GM18498 (cell line): ENCODE measurements at regions not wholly inside any gene's neighbourhood (a gene's known extent, or its start where the extent isn't known, plus 50 kb on each side); places are given as distances from the start of the nearest gene placed in this dataset.
A peak's percentile ranks its signal among the peaks of the same experiment; 100 is the strongest.

ENCODE experiments used
- ATAC-seq: cut with Tn5 transposase; IDR thresholded peaks from one replicate; pipeline ENCODE4 v1.9.1; 2021; ENCODE audit warnings: mild to moderate bottlenecking, moderate library complexity; ENCODE audit not compliant: unreplicated experiment

DNA sequence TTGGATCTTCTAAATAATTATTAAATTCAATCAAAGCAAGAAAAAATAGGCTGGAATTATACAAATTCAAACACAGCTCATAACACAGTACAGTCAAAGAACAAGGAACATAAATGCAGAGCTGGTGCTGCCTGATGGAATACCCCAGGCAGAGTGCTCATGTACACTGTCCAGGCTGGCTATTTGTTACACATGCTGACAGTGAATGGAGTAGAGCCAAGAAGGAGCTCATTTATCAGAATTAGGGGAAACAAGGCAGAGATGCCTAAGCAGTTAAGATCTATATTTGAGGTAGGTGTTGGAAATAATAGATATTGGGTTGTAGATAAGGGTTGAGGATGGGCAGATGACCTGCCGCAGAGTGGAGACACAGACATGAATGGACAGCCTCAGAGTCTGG lies 788.2 kb upstream of the ARPP21 start:
- no peak for ATAC-seq

DNA sequence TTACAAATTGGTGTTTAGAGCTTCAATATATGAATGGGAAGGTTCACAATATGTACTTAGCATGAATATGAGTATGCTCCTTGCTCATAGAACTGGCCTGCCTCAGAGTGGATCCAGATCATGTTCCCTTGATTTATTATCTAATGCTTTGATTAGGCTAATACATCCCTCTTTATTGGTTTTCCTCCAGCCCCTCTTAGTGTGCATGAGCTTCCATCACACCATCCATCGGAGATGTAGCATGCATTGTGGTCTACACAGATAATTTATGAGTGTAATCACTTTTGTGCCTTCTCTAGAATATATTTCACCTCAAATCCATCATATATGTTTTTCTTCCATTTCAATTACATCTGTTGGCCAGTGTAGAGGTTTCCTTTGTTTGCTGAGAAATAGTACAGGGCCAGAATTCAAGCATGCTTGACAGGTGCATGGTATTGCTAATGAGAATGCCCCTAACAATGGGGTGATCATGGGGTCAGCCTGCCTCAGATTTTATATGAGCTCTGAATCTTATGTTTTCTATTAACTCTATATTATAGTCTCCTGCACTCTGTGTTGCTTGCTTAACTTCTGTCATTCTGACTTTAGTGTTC lies 786.4 kb upstream of the ARPP21 start:
- ATAC-seq, result no peak

DNA sequence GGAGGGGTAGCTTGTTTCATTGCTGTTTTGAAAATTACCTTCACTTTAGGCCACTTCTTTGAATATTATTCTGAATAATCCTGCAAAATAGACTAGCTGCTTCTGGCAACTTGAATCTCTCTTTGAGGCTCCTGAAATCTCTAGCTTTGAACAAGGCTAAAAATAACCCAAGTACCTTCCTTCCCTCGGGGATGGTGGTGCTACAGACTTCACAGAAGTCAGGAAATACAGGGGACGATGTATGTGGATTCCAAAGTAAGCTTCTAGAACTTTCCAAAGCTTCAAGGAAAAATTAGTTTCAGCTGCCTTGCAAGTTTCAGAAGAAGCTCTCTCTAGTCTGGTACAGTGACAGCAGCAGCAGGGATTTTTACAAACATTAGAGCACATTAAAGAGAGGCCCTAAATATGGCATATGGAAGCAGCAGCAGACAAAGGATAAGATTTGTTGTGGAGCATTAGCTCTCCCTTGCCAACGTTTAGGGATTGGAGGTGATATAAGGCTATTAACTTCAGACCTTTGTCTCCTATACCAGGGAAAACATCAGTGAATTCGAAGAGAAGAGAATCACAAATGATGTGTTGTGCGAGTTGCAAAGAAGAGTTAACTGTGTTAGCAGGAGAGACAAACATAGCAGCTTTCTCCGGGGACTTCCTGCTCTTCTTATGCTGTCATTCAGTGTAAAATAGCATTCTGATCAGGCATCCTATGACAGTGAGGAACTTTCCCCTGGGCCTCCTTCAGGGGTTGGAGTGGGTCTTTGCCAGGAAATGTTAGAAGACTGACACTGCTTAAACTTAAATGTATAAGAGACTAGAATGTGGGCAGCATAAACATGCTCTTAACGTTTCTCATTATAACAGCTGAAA lies 783.0 kb upstream of the ARPP21 start:
- ATAC-seq, result no peak

DNA sequence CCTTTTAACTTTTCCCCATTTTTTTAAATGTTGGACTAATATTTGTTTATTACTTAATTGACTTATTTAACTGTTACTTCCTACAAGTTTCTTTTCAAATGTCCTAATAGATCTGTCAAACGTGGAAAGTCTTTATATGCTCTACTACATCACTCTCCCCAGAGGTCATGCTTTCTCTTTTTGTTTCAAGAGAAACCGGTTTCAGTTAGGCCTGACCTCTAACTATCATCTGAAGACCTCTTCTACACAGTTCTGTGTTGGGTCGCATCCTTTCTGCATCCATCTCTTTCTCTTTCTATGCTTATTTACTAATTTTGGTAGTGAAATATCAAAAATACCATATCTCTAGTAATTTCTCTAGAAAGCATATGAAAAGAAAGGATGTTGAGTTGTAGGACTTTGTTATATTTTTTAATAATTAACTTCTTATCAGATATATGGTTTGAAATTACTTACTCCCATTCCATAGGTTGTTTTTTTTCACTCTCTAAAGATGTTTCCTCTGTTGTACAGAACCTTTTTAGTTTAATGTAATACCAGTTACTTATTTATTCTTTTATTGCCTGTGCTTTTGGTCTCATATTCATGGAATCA lies 781.2 kb upstream of the ARPP21 start:
- peak; percentile 75 for ATAC-seq

DNA sequence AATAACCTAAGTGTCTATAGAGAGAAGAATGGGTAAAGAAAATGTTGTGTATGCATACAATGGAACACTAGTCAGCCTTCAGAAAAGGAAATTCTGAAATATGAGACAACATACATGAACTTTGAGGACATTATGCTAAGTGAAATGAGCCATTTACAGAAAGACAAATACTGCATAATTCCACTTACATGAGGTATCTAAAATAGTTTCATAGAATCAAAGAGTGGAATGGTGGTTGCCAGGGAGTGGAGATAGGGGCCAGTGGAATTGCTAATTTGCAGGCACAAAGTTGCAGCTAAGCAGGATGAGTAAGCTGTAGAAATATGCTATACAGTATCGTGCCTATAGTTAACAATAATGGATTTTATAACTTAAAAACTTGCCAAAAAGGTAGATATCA lies 779.6 kb upstream of the ARPP21 start:
- ATAC-seq, result no peak

DNA sequence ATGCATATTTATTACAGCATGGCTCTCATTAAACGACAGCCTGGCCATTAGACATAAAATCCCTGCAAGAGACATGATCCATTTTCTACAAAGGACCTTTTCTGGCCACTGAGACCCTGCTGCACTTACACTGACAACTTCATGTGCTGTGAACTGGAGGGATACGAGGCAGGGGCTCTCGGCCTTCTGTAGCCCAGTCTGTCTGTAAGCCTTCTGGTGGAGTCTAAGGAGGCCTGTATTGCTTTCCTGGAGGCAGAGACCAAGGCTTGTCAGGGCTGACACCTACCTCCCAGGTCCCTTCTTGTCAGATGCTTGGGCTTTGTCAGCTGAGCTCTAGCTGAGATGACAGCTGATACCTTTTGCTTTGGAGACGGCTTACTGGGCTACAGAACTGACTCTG lies 776.9 kb upstream of the ARPP21 start:
- no peak for ATAC-seq

DNA sequence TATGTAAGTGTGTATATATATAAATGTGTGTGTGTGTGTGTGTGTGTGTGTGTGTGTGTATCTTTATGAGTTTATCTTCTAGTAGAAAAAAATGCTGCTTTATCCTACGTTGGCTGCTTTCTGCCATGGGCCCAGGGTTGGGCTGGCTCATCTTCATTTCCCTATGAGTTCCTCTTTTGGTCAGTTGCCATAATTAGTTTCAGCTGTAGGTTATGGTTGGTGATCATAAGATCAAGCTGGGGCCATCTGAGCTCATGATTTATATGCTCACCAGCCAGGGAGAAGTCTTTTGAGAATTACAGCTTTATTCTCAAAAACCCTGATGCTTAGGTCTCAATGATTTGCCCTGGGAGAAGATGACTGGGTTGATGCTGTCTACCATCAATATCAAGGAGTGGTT lies 775.8 kb upstream of the ARPP21 start:
- ATAC-seq, result no peak

DNA sequence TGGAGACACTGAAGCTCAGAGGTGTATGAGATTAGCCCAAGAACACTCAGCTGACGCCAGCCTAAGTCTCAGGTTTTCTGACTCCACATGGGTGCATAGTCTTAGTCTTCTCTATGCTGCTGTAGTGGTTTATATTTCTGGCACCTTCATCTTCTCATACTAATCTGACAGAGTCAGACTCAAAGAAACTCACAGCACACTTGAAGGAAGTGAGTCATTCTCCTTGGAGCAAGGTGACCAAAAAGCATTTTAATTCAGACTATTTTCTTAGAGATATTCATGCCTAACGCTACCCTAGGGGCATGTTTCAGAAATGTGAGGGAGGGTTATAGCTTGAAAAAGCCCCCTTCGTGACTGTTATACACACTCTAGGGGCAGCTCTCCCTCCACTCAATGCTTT lies 775.3 kb upstream of the ARPP21 start:
- ATAC-seq, result no peak

DNA sequence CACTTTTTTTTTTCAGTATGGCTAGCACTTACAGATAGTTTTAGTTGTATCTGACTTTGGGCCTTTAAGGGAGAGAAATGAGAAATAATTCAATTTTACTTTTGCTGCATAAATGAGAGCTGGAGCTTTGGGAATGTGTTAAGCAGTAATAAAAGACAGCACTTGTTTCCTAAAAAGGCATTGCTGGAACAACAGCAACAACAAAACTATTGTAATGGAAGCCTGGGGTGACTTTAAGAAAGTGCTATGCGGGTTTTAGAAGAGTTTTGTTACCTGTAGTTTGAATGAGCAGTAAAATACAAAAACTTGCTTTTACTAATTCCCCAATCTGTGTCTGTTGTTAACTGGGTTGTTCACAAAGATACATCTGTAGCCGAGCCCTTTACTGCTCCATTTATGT lies 774.0 kb upstream of the ARPP21 start:
- ATAC-seq, result no peak

DNA sequence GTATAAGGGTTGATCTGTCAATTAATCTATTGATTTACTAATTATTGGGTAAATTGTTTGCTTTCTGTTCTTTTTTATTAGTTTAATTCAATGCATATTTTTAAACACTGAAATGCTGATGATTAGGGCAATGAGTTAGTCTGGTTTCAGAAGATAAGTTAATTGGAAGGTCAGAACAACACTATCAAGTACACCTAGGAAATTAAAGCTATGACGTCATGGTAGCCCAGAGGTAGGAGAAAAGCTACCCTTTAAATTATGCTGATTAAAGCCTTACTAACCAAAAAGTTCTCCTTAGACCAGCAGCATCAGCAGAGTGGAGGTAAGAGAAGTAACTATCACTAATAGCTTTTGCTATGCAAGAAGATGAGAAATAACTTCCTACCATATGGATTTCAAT lies 770.4 kb upstream of the ARPP21 start:
- ATAC-seq, result no peak

DNA sequence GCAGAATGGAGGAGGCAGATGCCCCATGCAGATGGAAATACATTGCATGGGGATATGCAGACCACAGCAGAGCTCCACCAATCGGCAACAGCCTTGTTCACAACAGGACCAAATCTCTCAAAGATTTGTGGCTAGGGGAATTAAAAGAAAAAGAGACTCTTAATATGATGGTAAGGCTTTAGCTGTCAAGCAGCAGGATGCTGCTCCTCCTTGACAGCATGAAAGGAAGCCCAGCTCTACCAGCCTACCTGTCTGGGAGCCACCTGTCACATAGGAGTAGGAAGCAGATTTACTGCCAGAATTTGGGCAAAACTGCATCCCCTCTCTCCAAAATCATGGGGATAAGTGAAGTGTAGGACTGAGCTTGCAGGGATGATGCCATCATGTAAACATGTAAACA lies 769.6 kb upstream of the ARPP21 start:
- ATAC-seq, result no peak

DNA sequence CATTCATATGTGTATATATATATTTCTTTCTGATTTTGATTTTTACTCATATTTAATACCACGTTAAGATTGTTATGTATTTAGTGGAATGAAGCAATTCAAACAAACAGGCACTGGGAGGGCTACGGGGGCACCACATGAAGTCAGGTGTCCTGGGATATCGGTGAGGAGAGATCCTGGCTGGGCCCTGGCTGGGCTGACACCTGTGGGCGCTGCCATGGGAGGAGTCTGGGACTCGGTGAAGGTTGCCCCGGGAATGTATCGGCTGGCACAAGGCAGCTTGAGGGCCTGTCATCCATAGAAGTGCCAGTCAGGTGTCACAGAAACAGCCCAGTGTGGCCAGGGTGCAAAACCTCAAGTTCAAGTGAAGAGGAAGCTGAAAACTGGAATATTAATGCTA lies 766.9 kb upstream of the ARPP21 start:
- ATAC-seq, result no peak

DNA sequence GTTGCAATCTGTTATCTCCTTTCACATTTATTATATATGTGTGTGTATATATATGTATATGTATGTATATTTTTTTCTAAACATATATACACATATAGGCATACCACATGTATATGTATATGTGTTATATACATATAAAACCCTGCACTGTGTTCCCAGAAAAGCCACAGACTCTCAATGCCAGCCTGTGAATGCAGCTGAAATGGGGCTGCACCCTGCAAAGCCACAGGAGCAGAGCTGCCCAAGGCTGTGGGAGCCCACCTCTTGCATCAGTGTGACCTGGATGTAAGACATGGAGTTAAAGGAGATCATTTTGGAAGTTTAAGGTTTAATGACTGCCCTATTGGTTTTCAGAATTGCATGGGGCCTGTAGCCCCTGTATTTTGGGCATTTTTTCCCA lies 762.3 kb upstream of the ARPP21 start:
- ATAC-seq, result no peak

DNA sequence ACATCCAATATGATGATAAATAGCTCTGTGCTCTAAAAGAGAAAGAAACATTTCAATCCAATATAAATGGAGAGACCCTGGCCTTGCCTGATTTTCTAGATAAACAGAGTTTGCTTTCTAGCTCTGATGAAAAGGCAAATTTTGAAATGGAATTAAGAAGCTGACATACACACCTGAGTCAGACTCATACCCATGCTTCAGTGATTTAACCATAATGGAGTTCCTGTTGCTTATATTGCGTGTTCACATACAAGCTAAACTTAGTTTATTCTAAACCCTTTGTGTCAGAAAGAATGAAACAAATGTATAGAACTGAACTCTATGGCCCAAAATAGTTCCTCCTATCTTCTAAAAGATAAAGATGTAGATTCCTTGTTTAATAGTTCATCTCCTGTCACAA lies 760.8 kb upstream of the ARPP21 start:
- no peak for ATAC-seq

DNA sequence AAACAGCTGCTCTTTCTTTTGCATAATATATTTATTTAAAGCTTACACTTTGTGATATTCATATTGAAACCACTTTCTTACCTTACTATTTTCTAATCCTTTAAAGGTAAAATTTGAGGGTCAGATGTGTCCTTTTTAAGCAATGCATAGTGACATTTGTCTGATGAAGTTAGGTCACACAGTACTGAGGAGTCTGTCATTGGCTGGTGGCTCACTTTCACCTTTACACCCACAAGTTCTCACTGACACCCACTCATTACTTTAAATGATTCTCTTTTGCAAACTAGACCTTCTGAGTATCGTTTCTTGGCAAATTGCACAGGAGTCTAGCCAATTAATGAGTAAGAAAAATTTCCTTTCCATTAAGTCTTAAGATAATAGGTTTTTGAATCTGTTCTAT lies 758.3 kb upstream of the ARPP21 start:
- peak; percentile 74 for ATAC-seq

DNA sequence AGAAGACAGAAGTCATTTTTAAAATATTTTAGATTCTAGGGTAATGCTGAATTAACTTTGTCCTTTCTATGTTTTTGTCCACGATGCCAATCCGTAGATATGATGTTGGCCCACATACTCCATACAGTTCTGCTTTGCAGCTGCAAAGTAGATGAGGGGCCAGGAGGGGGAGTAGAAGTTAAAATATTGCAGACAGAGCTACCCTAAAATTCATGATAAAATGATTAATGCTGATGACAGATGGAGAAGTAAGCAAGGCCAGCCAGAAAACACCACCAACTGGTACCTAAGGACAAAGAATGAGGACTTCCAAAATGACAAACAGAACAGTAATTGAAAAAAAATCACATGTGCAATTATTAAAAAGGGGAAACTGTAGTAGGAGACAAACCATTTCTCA lies 756.6 kb upstream of the ARPP21 start:
- ATAC-seq, result no peak

DNA sequence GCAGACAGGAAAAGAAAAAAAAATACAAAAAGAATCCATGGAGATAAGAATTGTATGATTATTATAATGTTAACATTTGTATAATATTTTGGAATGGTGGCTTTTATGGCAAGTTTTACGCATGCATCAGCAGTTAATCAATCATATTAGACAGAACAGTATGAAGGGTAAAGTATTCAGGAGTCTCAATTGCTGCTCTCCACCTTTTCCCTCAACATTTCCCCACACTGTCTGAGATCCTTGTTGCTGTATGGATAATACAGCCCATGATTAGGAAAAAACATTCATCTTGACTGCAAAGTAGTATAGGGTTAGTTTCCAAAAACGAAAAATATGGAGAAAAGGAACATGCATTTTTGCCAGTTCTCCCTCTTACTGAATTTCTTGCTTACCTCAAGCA lies 755.3 kb upstream of the ARPP21 start:
- no peak for ATAC-seq

DNA sequence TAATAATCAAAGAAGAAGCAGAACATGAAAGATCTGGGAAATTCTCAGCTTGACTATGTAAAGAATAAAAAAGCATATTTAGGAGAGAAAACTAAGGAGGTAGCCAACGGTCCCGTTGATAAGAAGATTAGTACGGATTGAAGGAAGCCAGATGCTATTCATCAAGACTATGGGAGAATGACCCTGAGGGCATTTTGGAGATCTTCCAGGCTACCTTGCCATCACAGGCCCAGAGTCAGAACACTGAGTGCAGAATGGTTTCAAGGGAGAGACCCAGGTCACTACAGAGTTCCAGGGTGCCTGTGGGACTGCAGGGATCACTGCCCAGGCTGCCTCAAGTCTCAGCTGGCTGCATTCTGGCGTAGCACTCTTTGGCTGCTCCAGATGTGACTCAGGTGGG lies 752.9 kb upstream of the ARPP21 start:
- ATAC-seq, result no peak

DNA sequence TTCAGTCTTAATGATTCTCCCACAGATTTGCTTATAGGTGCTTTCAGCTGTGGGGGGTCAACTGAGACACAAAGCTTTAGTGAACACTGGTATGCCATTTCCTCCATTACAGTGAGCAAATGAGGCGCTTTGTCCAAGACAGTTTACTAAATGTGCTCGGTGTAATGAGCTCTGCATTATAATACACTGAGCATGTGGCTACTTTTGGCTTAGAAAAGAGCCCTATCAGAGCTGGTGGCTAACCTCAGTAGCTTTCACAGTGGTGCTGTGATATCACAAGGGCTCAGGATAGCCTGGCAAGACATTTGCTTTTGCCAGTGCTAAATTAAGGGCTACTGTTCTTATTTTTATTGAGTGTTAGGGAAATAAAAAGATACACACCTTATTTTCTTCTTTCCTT lies 749.7 kb upstream of the ARPP21 start:
- no peak for ATAC-seq

DNA sequence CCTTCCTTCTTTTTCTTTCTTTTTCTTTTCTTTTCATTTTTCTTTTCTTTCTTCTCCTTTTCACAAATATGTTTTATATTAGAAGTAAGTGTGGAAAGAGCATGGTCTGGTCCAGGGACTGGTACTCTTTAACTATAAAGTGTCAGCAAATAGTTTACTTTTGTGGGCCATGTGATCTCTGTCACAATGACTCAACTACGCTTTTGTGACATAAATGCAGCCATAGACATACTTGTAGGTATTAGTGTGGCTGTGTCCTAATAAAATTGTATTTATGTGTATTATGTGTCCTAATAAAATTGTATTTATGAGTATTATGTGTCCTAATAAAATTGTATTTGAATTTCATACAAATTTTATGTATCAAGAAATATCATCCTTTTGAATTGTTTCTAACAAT lies 749.1 kb upstream of the ARPP21 start:
- no peak for ATAC-seq

DNA sequence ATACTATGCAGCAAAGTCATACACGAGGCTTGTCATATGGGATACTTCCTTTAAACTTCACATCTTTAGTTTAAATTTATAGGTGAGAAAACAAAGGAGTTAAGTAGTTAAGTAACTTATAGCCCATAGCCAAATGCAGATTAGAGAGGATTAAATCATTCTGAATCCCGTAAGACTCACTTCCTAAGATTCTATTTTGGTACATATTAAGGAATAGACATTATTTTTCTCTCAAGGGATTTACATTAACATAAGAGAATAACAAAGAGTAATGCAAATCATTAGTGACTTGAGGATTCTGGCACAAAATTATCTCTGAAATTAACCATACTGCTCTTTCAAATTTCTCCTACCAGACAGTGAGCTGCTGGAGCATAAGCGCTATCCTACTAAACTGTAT lies 747.4 kb upstream of the ARPP21 start:
- ATAC-seq, result no peak

DNA sequence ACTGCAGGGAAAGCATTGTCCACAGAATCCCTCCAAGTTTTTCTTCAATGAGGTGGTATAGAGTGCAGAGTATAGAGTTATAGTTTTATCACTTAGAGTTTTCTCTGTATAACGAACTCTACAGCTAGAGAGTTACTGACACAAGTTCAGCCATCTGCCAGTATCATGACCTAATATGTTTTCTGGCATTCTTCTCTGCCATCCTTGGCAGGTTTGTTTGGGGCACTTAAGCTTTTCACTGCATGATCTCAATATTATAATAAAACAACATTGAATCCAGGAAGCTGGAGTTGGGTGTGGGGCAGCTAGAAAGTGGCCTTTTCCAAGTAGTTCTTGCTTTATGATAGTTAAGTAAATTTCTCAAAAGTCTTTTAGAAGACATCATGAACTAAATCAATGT lies 743.5 kb upstream of the ARPP21 start:
- ATAC-seq, result no peak
